HL-60 (cell line): ENCODE measurements at regions not wholly inside any gene's neighbourhood (a gene's known extent, or its start where the extent isn't known, plus 50 kb on each side); places are given as distances from the start of the nearest gene placed in this dataset.

Experiments
- DNase-seq, 2 experiments: peaks; one replicate each; pipeline ENCODE4 v3.0.0-alpha.2; 2010 to 2020; ENCODE audit warnings: low read depth in 1 of 2, low spot score in 1 of 2
- H3K27ac ChIP-seq: fragments of 250-450 bp; sonication (Bioruptor Pico); replicated peaks from 2 replicates; pipeline ENCODE4 v1.5.1; 2020; ENCODE audit warnings: mild to moderate bottlenecking, moderate library complexity
- H3K27me3 ChIP-seq: fragments of 250-450 bp; sonication (Bioruptor Pico); 2 replicates; pipeline ENCODE4 v1.5.1; 2021; ENCODE audit warnings: mild to moderate bottlenecking, moderate library complexity; ENCODE audit not compliant: insufficient read depth, poor library complexity, severe bottlenecking
- H3K4me3 ChIP-seq: replicated peaks from 2 replicates; pipeline ENCODE4 v1.5.1; 2011; ENCODE audit warnings: mild to moderate bottlenecking, control low read depth, low read length; ENCODE audit not compliant: insufficient read depth
- CTCF ChIP-seq: IDR thresholded peaks from one replicate; pipeline ENCODE4 v1.5.1; 2011; ENCODE audit warnings: low read length, control low read depth, inconsistent platforms; ENCODE audit not compliant: insufficient read depth
- GABPA ChIP-seq: IDR thresholded peaks from 2 replicates; pipeline ENCODE4 v1.6.1; 2012; ENCODE audit warnings: low read depth
- POLR2AphosphoS5 ChIP-seq: IDR thresholded peaks from 2 replicates; pipeline ENCODE4 v1.6.1; 2012; ENCODE audit warnings: low read depth
- REST ChIP-seq: IDR thresholded peaks from 2 replicates; pipeline ENCODE4 v1.6.1; 2012; ENCODE audit warnings: low read depth; ENCODE audit not compliant: insufficient replicate concordance
- SPI1 ChIP-seq: IDR thresholded peaks from 2 replicates; pipeline ENCODE4 v1.6.1; 2012; ENCODE audit warnings: low read depth, mild to moderate bottlenecking, borderline replicate concordance

- no peaks in the 10 kb centered on the region for H3K27me3 ChIP-seq
- TF ChIP-seq POLR2AphosphoS5 (no peak), REST (no peak), CTCF (no peak), GABPA (no peak), SPI1 (no peak)
- no peak overlapping the region for H3K27ac ChIP-seq
- DNase-seq = no peak
- no peak overlapping the region for H3K4me3 ChIP-seq
Observed at GRCh38 chr1:29391362-29391880, 155.1 kb downstream of the PTPRU start.

DNA sequence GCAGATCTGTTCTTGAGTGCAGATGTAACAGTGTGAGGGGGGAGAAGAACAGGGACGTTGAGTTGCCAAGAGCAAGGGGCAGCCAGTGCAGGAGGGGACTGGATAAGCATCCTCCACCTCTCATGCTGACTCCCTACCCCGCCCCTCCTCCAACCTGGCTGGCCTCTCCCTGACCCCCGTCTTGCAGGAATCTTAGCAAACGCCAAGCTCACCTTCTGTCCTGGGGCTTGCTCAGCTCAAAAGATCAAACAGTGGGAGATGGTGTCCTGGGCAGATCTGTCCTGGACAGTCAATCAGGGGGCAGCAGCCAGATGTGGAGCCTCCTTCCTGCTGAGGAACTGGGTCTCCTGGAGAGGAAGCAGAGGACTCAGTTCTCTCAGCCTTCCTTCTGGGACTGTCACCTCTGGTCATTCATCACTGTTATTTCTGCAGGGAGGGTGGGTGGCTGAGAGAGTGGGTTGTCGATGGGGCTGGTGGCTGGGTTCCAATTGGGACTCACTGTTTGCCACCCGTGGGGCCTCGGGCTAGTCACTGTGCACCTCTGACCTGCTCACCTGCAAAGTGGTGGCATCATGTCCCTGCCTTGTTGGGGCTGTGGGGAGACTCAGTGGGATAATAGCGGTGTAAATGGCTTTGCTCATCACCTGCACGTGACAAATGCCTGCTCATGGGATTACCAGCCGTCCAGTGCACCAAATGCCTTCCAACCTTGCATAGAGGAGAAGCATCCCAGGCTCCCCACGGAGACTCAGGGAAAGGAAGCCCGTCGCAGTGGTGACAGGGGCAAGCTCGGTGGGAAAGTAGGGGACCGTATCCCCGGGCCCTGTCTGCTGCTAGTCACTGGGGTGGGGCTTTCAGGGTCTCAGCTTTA is 154.4 kb downstream of the PTPRU start:
- Histone ChIP-seq H3K27ac (no peak overlapping the region), H3K27me3 (no peaks in the 10 kb centered on the region), H3K4me3 (no peak overlapping the region)
- TF ChIP-seq REST = no peak
- no peak for DNase-seq

DNA sequence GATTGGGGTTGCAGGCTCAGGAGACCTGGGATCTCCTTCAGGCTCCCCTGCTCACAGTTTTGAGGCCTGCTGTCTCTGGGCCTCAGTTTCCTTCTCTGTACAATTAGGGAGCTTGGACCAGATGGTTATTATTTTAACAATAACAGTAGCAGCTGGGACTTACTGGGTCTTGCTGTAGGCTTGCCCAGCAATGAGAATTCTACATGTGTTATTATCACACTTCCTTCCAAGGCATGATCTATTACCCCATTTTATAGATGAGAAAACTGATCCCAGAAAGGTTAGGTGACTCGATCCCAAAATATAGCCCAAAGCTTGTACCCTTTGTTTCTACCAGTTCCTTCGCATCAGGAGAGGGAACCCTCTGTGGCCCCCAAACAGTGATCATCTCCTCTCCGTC is 153.8 kb downstream of the PTPRU start:
- no peaks in the 10 kb centered on the region for H3K27me3 ChIP-seq
- DNase-seq = no peak
- no peak overlapping the region for H3K27ac ChIP-seq
- no peak for TF ChIP-seq REST
- TF ChIP-seq SPI1 = no peak
- no peak for TF ChIP-seq CTCF
- no peak for TF ChIP-seq POLR2AphosphoS5
- no peak for TF ChIP-seq GABPA
- no peak overlapping the region for H3K4me3 ChIP-seq
